Heart left ventricle (tissue), 16 donors: ENCODE measurements at regions not wholly inside any gene's neighbourhood (a gene's known extent, or its start where the extent isn't known, plus 50 kb on each side); places are given as distances from the start of the nearest gene placed in this dataset.

ENCODE experiments used
- ATAC-seq, 4 donors: fragments of 200-7000 bp; cut with Tn5 transposase; one replicate each; pipeline ENCODE4 v1.9.1; 2020 to 2022; ENCODE audit warnings: moderate library complexity in 4 of 4, mild to moderate bottlenecking in 3 of 4, moderate number of reproducible peaks in 1 of 4
- DNase-seq, 5 donors: peaks; one replicate each; pipeline ENCODE4 v3.0.0-alpha.2; 2020
- H3K27ac ChIP-seq, 12 donors: fragments of 200-600 bp; sonication (generic) in 4 of 12; one replicate each; pipeline versions ENCODE4 v1.5.0 to v1.8.0; 2016 to 2022; ENCODE audit warnings: mild to moderate bottlenecking in 2 of 12
- H3K27me3 ChIP-seq, 9 donors: fragments of 200-600 bp; sonication (generic) in 2 of 9; one replicate each; pipeline versions ENCODE4 v1.5.1 to v1.8.0; 2016 to 2022; ENCODE audit warnings: mild to moderate bottlenecking in 3 of 9
- H3K36me3 ChIP-seq, 9 donors: fragments of 200-600 bp; sonication (generic) in 2 of 9; one replicate each; pipeline versions ENCODE4 v1.5.0 to v1.8.0; 2018 to 2022; ENCODE audit warnings: mild to moderate bottlenecking in 2 of 9
- H3K4me1 ChIP-seq, 12 donors: fragments of 200-600 bp; sonication (generic) in 4 of 12; one replicate each; pipeline versions ENCODE4 v1.5.0 to v1.8.0; 2016 to 2022; ENCODE audit warnings: mild to moderate bottlenecking in 3 of 12
- H3K4me3 ChIP-seq, 12 donors: fragments of 200-600 bp; sonication (generic) in 4 of 12; one replicate each; pipeline versions ENCODE4 v1.5.0 to v1.8.0; 2017 to 2022; ENCODE audit warnings: mild to moderate bottlenecking in 9 of 12, moderate library complexity in 4 of 12
- H3K9me3 ChIP-seq, 12 donors: fragments of 200-600 bp; sonication (generic) in 4 of 12; one replicate each; pipeline versions ENCODE4 v1.5.0 to v1.8.0; 2016 to 2022; ENCODE audit warnings: mild to moderate bottlenecking in 1 of 12
- POLR2A ChIP-seq, 2 donors: fragments of 450-650 bp; IDR thresholded peaks; one replicate each; pipeline ENCODE4 v1.6.1; 2017; ENCODE audit warnings: antibody characterized with exemption in 2 of 2, mild to moderate bottlenecking in 2 of 2, moderate library complexity in 2 of 2
- WGBS, 4 donors: extraction: QIAGEN DNeasy Blood & Tissue Kit in 2 of 4; methylation state at CpG; one replicate each; pipeline versions ENCODE4 v1.1.5 to v1.1.7; 2013 to 2018; 5-methylcytosine and 5-hydroxymethylcytosine counted together
- intact Hi-C, 10 donors: fragments of 100-400 bp; cut with DNase I; formaldehyde crosslinking; loops; one replicate each; pipeline versions ENCODE4 v1.11.1 to v1.14.2; 2022
- TF ChIP-seq, protein P1 (sequence below), 12 donors: fragments of 200-600 bp; sonication (generic) in 4 of 12; IDR thresholded peaks; one replicate each; pipeline versions ENCODE4 v1.5.0 to v1.8.0; 2018 to 2022; ENCODE audit warnings: antibody characterized with exemption in 12 of 12, mild to moderate bottlenecking in 5 of 12
- donor health status: ischemic (EF 13 %, LVEDD 7.1; RV severe dilation, severe dysfunction).
- donor health status: healthy with polysubstance abuse.
- donor health status: DM: no; HTN: yes; CAD: no.
- donor health status: DM: no; HTN: no; CAD: no.
- donor health status: ischemic (EF 25% LVEDD 6.9; RV normal size, moderate dysfunction).
- donor health status: ischemic (EF 25% LVEDD 5.7; RV mildly dilated, moderate dysfunction).
- donor health status: healthy.
- donor health status: DM: yes; HTN: yes; CAD: no.
- donor health status: ischemic (EF 35%, LVEDD 5.7; RV mildly dilated, moderate dysfunction).
- donor health status: nonischemic (EF 11% LVEDD 7.7; RV severe dilation, severe dysfunction).
- donor health status: DM: yes; HTN: yes; CAD: no.
- donor health status: PGD.
- donor health status: ischemic (EF 29% LVEDD 5.4; RV normal size, mild dysfunction).
- donor health status: nonischemic (EF 23%, LVEDD 6.1; RV moderate dilation, normal function).

- Histone ChIP-seq H3K4me1 (peaks cover 0 to 22% (median 0%) of the 10 kb centered on the region in 12 donors), H3K4me3 (no peak overlapping the region), H3K9me3 (peaks cover 0 to 6% (median 0%) of the 10 kb centered on the region in 12 donors), H3K36me3 (no peaks in the 10 kb centered on the region), H3K27me3 (no peaks in the 10 kb centered on the region), H3K27ac (peak overlapping the region in 7 of 12 donors; percentile 14 to 80 (median 56))
- TF ChIP-seq POLR2A (IDR thresholded peaks at IDR 0.05), result no peak
- TF ChIP-seq, protein P1, sequence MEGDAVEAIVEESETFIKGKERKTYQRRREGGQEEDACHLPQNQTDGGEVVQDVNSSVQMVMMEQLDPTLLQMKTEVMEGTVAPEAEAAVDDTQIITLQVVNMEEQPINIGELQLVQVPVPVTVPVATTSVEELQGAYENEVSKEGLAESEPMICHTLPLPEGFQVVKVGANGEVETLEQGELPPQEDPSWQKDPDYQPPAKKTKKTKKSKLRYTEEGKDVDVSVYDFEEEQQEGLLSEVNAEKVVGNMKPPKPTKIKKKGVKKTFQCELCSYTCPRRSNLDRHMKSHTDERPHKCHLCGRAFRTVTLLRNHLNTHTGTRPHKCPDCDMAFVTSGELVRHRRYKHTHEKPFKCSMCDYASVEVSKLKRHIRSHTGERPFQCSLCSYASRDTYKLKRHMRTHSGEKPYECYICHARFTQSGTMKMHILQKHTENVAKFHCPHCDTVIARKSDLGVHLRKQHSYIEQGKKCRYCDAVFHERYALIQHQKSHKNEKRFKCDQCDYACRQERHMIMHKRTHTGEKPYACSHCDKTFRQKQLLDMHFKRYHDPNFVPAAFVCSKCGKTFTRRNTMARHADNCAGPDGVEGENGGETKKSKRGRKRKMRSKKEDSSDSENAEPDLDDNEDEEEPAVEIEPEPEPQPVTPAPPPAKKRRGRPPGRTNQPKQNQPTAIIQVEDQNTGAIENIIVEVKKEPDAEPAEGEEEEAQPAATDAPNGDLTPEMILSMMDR (IDR thresholded peaks at IDR 0.05), result no peak
- ATAC-seq (peak in 3 of 4 donors; percentile 58 to 67 (median 64)), DNase-seq (no peak)
- intact Hi-C loops, result no loop called here
Measured at GRCh38 chr18:73315381-73315780, 447.6 kb upstream of the NETO1 start.

- DNase-seq (no peak), ATAC-seq (no peak)
- Histone ChIP-seq H3K36me3 (no peaks in the 10 kb centered on the region), H3K9me3 (peaks cover 0 to 6% (median 0%) of the 10 kb centered on the region in 12 donors), H3K4me1 (peaks cover 0 to 14% (median 0%) of the 10 kb centered on the region in 12 donors), H3K27me3 (no peaks in the 10 kb centered on the region), H3K27ac (no peak overlapping the region), H3K4me3 (no peak overlapping the region)
- intact Hi-C loops, result no loop called here
- no peak for TF ChIP-seq POLR2A (IDR thresholded peaks at IDR 0.05)
- TF ChIP-seq, protein P1 (IDR thresholded peaks at IDR 0.05), result no peak
Measured at GRCh38 chr18:73313476-73313875, 445.7 kb upstream of the NETO1 start.

DNA sequence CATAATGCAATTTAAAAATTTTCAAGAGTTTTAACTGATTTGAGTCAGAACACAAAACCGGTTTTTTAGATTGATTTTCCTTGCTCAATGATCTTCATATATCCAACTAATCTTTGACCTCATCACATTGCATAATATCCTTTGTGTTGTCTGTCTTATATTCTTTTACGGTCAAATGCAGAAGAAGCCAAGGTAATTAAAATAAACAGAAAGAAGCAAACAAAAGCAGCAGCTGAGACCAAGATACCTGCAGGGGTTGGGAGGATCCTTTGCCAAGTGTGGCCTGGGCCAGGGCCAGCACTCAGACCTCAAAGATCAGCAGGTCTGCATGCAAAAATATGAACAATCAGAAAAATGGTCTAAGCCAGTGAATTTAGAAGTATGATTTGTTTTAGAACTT is 428.9 kb upstream of the NETO1 start:
- ATAC-seq (no peak), DNase-seq (no peak)
- intact Hi-C loops, result no loop called here
- Histone ChIP-seq H3K4me3 (no peak overlapping the region), H3K4me1 (no peaks in the 10 kb centered on the region), H3K9me3 (no peaks in the 10 kb centered on the region), H3K36me3 (no peaks in the 10 kb centered on the region), H3K27me3 (no peaks in the 10 kb centered on the region), H3K27ac (no peak overlapping the region)
- TF ChIP-seq POLR2A (IDR thresholded peaks at IDR 0.05), result no peak
- TF ChIP-seq, protein P1 (IDR thresholded peaks at IDR 0.05), result no peak
- WGBS, 4 donors, result 83 to 87% (median 84%) methylated on average over 2 of the region's 2 CpGs

DNA sequence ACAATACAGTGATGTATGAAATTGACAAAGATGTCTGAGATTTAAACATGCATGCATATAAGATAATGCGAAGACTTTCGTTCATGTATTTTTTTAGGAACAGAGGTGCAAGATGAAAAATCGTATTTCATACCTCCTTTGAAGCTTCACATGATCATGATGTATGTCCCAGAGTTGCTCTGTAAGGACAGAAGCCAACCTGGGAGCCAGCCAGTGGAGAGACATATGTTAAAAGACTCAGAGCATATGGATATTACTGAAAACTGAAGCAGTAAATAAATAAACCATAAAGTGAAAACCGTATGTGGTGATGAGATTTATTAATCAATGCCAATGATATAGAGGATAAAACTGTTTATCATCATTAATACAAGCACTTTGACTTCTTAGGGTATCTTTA is 424.4 kb upstream of the NETO1 start:
- intact Hi-C loops, result no loop called here
- no peaks in the 10 kb centered on the region for H3K27me3 ChIP-seq
- TF ChIP-seq POLR2A (IDR thresholded peaks at IDR 0.05), result no peak
- TF ChIP-seq, protein P1 (IDR thresholded peaks at IDR 0.05), result no peak
- H3K4me3 ChIP-seq, result no peak overlapping the region
- no peaks in the 10 kb centered on the region for H3K4me1 ChIP-seq
- H3K9me3 ChIP-seq, result no peaks in the 10 kb centered on the region
- no peak for DNase-seq
- H3K27ac ChIP-seq, result no peak overlapping the region
- no peaks in the 10 kb centered on the region for H3K36me3 ChIP-seq
- ATAC-seq, result no peak
- 84 to 93% (median 87%) methylated on average over 4 of the region's 4 CpGs for WGBS, 4 donors
